ENCODE measurements at regions not wholly inside any gene's neighbourhood (a gene's known extent, or its start where the extent isn't known, plus 50 kb on each side); places are given as distances from the start of the nearest gene placed in this dataset.

- no peaks in the 10 kb centered on the region for H3K4me1 ChIP-seq (ENCODE audit: low read depth)
- no peak for DNase-seq (ENCODE audit: low read depth in 1 of 2, low spot score in 1 of 2)
- no peaks in the 10 kb centered on the region for H3K9me3 ChIP-seq (ENCODE audit: low read depth)
- H3K4me3 ChIP-seq, result no peak overlapping the region
- no peaks in the 10 kb centered on the region for H3K27me3 ChIP-seq
- no peaks in the 10 kb centered on the region for H3K36me3 ChIP-seq
- H3K27ac ChIP-seq, result no peak overlapping the region
- no peak for TF ChIP-seq CTCF (IDR thresholded peaks at IDR 0.05; ENCODE audit: low read depth, low read length)
Measured at GRCh38 chr12:126404293-126404881, 1339.2 kb downstream of the AACS start.

- H3K9me3 ChIP-seq (ENCODE audit: low read depth), result no peaks in the 10 kb centered on the region
- H3K4me3 ChIP-seq, result no peak overlapping the region
- no peaks in the 10 kb centered on the region for H3K27me3 ChIP-seq
- H3K36me3 ChIP-seq, result no peaks in the 10 kb centered on the region
- no peaks in the 10 kb centered on the region for H3K4me1 ChIP-seq (ENCODE audit: low read depth)
- TF ChIP-seq CTCF (IDR thresholded peaks at IDR 0.05; ENCODE audit: low read depth, low read length), result no peak
- no peak for DNase-seq (ENCODE audit: low read depth in 1 of 2, low spot score in 1 of 2)
- no peak overlapping the region for H3K27ac ChIP-seq
Measured at GRCh38 chr12:126418400-126418799, 1353.2 kb downstream of the AACS start.

DNA sequence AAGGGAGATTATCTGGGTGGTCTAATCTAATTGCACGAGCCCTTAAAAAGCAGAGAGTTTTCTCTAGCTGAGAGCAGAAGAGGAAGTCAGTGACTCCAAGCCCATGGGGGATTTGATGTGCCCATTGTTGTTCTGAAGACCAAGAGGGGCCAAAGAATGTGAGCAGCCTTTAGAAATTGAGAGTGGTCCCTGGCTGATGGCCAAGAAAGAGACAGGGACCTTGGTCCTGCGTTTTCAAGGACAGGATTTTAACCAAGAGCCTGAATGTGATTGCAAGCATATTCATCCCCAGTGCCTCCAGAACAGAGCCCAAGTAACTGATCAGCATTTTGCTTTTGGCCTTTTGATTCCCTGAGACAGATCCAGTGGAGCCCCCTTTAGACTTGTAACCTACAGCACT, 1353.9 kb downstream of the AACS start:
- no peak for TF ChIP-seq CTCF (IDR thresholded peaks at IDR 0.05; ENCODE audit: low read depth, low read length)

DNA sequence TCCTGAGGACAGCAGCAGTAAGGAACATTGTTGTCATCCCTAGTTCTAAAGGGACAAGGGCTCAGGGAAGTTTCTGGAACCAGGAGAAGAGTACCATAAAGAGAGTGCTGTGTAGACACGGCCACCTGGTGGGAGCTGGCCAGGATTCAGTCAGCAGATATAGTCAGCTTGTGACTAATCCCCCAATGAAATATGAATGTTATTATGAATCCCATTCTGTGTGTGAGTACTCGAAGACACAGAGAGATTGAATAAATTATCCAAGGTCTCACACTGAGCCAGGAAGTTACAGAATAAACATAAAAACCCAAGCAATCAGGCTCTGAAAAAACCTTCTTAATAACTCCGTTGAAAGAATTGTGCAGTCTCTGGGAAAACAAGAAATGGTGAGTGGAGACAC, 1359.5 kb downstream of the AACS start:
- Histone ChIP-seq H3K27me3 (no peaks in the 10 kb centered on the region), H3K4me1 (ENCODE audit: low read depth) (no peaks in the 10 kb centered on the region), H3K36me3 (no peaks in the 10 kb centered on the region), H3K4me3 (no peak overlapping the region), H3K27ac (no peak overlapping the region), H3K9me3 (ENCODE audit: low read depth) (no peaks in the 10 kb centered on the region)
- no peak for DNase-seq (ENCODE audit: low read depth in 1 of 2, low spot score in 1 of 2)
- TF ChIP-seq CTCF (IDR thresholded peaks at IDR 0.05; ENCODE audit: low read depth, low read length), result no peak

More for the DNA sequence above, 1353.9 kb downstream of the AACS start:
- H3K9me3 ChIP-seq (ENCODE audit: low read depth), result no peaks in the 10 kb centered on the region
- H3K4me3 ChIP-seq, result no peak overlapping the region
- no peaks in the 10 kb centered on the region for H3K27me3 ChIP-seq
- no peaks in the 10 kb centered on the region for H3K4me1 ChIP-seq (ENCODE audit: low read depth)
- no peak for DNase-seq (ENCODE audit: low read depth in 1 of 2, low spot score in 1 of 2)
- H3K36me3 ChIP-seq, result no peaks in the 10 kb centered on the region
- H3K27ac ChIP-seq, result no peak overlapping the region

DNA sequence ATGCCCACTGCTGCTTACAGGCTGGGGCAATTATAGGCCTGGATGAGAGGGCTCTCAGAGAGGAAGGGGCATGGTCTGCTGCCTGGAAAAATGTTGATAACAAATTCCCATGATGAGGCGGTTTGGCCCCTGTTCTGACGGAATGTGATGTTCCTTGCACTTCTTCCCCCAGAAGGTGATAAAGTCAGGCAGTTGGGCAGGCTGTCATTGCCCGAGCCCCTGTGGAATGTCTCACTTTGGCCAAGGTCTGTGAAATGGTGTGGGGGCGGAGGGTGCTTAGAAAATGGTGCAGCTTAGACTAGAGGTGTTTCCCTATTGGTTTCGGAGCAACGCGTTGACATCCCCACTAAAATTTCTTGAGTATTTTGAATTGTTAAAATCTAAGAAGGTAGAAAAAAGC, 1360.0 kb downstream of the AACS start:
- DNase-seq (ENCODE audit: low read depth in 1 of 2, low spot score in 1 of 2), result no peak
- TF ChIP-seq CTCF (IDR thresholded peaks at IDR 0.05; ENCODE audit: low read depth, low read length), result no peak
- H3K27ac ChIP-seq, result no peak overlapping the region

DNA sequence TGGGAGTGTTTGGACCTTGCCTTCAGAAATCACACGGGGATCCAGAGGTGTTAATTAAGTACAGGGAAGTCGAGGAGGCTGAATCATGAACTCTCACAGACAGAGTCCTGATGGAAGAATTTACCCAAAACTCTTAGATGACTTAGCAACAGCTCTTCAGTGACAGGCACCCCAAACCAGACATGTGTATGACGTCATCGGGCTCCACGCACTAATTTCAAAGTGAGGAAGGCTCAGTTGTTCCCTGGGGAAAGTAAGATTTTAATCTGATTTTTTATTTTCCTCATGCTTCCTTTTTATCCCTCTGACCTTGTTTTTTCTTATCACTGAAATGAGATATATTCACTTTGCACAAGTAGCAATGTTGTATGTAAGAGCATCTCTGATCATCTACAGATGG, 1363.5 kb downstream of the AACS start:
- H3K4me1 ChIP-seq (ENCODE audit: low read depth), result no peaks in the 10 kb centered on the region
- no peak overlapping the region for H3K27ac ChIP-seq
- no peak for DNase-seq (ENCODE audit: low read depth in 1 of 2, low spot score in 1 of 2)
- H3K4me3 ChIP-seq, result no peak overlapping the region
- no peaks in the 10 kb centered on the region for H3K9me3 ChIP-seq (ENCODE audit: low read depth)
- H3K36me3 ChIP-seq, result no peaks in the 10 kb centered on the region
- no peaks in the 10 kb centered on the region for H3K27me3 ChIP-seq
- no peak for TF ChIP-seq CTCF (IDR thresholded peaks at IDR 0.05; ENCODE audit: low read depth, low read length)

More for the DNA sequence above, 1360.0 kb downstream of the AACS start:
- Histone ChIP-seq H3K27me3 (no peaks in the 10 kb centered on the region), H3K9me3 (ENCODE audit: low read depth) (no peaks in the 10 kb centered on the region), H3K4me3 (no peak overlapping the region), H3K36me3 (no peaks in the 10 kb centered on the region), H3K4me1 (ENCODE audit: low read depth) (no peaks in the 10 kb centered on the region)
